ENCODE measurements at regions not wholly inside any gene's neighbourhood (a gene's known extent, or its start where the extent isn't known, plus 50 kb on each side); places are given as distances from the start of the nearest gene placed in this dataset.

DNA sequence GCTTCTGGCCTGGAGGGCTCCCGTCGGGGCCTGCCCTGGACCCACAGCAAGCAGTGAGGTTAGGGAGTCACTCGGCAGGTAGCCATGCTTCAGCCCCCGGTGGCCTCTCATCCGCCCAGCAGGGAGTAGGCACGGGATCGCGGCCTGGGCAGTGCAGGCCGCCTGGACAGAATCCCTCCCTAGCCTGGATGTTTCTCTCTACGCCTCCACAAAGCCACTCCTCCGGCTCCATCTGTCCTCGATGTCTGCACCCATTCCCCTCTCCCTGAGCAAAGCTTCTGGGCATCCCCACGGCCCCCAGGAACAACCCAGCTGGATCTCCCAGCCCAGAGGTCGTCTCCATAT, 145.2 kb downstream of the RBFOX3 start:
- TF ChIP-seq, protein P1, sequence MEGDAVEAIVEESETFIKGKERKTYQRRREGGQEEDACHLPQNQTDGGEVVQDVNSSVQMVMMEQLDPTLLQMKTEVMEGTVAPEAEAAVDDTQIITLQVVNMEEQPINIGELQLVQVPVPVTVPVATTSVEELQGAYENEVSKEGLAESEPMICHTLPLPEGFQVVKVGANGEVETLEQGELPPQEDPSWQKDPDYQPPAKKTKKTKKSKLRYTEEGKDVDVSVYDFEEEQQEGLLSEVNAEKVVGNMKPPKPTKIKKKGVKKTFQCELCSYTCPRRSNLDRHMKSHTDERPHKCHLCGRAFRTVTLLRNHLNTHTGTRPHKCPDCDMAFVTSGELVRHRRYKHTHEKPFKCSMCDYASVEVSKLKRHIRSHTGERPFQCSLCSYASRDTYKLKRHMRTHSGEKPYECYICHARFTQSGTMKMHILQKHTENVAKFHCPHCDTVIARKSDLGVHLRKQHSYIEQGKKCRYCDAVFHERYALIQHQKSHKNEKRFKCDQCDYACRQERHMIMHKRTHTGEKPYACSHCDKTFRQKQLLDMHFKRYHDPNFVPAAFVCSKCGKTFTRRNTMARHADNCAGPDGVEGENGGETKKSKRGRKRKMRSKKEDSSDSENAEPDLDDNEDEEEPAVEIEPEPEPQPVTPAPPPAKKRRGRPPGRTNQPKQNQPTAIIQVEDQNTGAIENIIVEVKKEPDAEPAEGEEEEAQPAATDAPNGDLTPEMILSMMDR (IDR thresholded peaks at IDR 0.05; ENCODE audit: insufficient read depth, low read depth, low read length, missing control alignments): no peak
- no peak for DNase-seq (ENCODE audit: low read depth)
- H3K4me3 ChIP-seq (ENCODE audit: low read length): no peak overlapping the region

DNA sequence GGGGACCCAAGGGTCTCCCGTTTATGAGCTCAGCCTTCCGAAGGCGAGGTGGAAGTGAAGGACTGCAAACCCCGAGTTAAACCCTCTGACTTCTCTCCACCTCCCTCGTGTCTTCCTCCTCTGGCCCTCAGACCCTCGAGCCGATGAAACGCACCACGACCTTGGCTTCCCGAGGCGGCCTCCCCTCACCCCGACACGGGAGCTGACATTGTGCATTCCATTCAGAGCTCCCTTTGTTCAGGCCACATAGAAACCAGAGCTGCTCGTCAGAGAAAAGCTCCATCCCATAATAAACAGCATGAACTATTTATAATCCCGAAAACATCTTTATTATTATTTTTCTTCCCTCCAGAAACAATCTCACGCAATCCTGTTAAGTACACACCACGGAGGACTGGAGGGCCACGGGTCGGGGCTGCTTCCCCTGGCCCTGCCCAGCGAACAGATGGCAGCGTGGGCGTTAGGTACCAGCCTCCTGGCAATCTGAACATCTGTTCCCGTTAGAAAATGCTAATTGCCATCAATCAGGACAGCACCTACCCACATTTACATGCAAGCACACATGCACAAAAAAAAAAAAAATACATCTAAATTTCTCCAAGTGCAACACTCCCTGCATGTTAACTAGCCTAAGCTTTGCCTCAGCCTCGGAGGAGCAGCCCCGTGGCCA, 145.7 kb downstream of the RBFOX3 start:
- TF ChIP-seq, protein P1 (IDR thresholded peaks at IDR 0.05; ENCODE audit: insufficient read depth, low read depth, low read length, missing control alignments): no peak
- H3K4me3 ChIP-seq (ENCODE audit: low read length): no peak overlapping the region
- DNase-seq (ENCODE audit: low read depth): no peak

DNA sequence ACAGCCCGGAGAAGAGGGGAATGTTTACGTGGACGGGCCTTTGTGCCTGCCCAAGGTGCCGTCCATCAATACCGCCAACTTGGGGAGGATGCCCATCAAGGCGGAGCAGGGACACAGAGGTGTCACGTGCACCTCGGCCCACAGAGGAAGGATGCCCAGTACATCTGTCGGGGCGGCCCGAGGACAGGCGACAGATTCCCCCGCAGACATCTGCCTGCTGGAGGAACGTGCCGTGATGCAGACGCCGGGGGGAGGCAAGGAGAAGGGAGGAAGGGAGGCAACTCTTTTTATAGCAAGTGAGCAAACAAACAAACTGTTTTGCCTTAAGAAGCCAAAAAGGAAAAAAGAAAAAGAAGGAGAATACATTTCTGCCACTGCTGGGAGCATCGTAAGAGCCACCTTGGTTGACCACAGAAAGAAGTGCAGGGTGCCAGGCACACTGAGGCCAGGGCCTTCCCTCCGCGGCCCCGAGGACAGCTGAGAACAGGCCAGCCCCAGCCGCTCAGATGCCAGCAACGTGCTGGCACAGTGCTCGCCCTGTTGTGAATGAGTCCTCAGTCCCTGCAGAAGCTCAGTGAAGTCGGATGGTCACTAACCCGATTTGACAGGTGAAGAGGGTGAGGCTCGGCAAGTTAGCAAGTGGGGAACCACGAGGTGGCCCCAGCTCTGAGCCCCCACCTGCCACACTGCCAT, 146.4 kb downstream of the RBFOX3 start:
- TF ChIP-seq, protein P1 (IDR thresholded peaks at IDR 0.05; ENCODE audit: insufficient read depth, low read depth, low read length, missing control alignments): no peak
- no peak overlapping the region for H3K4me3 ChIP-seq (ENCODE audit: low read length)
- DNase-seq (ENCODE audit: low read depth): no peak

GRCh38 chr17:79463421-79464317, 147.2 kb downstream of the RBFOX3 start:
- DNase-seq (ENCODE audit: low read depth): no peak
- H3K4me3 ChIP-seq (ENCODE audit: low read length): no peak overlapping the region
- TF ChIP-seq, protein P1 (IDR thresholded peaks at IDR 0.05; ENCODE audit: insufficient read depth, low read depth, low read length, missing control alignments): no peak

DNA sequence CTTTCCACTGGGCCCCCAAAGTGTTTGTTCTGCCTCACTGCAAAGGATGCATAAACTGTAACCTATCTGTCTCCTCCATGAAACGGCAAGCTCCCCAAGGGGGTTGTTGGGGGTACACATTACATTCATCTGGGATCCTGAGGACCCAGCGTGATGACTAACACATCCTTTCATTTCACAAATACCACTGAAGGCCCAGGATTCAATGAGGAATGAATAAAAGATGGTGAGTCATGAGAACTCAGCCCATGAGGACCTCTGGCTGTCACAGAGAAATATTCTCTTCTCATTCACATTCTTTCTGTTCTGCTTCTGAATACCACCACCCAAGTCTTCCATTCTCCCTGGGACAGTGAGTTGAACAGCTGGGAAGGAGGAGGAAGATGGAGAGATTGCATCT, 149.8 kb downstream of the RBFOX3 start:
- TF ChIP-seq, protein P1 (IDR thresholded peaks at IDR 0.05; ENCODE audit: insufficient read depth, low read depth, low read length, missing control alignments): no peak
- no peak for DNase-seq (ENCODE audit: low read depth)

DNA sequence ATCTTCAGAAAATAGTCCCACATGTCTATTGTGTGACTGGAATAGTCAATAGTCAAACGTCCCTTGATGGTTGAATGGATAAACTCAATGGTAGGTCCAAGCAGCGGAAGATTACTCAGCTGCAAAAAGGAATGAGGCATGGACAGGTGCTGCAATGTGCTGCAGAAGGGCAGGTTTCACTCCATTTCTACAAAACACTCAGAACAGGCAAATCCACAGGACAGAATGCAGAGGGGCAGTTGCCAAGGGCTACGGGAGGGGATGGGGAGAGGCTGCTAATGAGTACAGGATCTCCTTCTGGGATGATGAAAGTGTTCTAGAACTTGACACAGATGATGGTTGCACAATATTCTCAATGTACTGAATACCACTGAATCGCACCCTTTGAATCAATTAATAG, 151.0 kb downstream of the RBFOX3 start:
- TF ChIP-seq, protein P1 (IDR thresholded peaks at IDR 0.05; ENCODE audit: insufficient read depth, low read depth, low read length, missing control alignments): no peak
- no peak overlapping the region for H3K4me3 ChIP-seq (ENCODE audit: low read length)
- DNase-seq (ENCODE audit: low read depth): no peak

More for the DNA sequence above, 149.8 kb downstream of the RBFOX3 start:
- H3K4me3 ChIP-seq (ENCODE audit: low read length): no peak overlapping the region
